Prostate gland (tissue), 2 donors: ENCODE measurements at regions not wholly inside any gene's neighbourhood (a gene's known extent, or its start where the extent isn't known, plus 50 kb on each side); places are given as distances from the start of the nearest gene placed in this dataset.

ENCODE experiments used
- POLR2A ChIP-seq: fragments of 450-650 bp; IDR thresholded peaks from one replicate; pipeline ENCODE4 v1.6.1; 2016; ENCODE audit warnings: antibody characterized with exemption, mild to moderate bottlenecking
- POLR2AphosphoS5 ChIP-seq: sonication (generic); formaldehyde crosslinking; IDR thresholded peaks from one replicate; pipeline ENCODE4 v1.6.1; 2017; ENCODE audit warnings: antibody characterized with exemption
- TF ChIP-seq, protein P1 (sequence below), 4 experiments: fragments of 200-600 bp in 2 of 4; fragments of 450-650 bp in 2 of 4; sonication (generic) in 2 of 4; IDR thresholded peaks; 1 replicate in 3 of 4; 2 replicates in 1 of 4; pipeline ENCODE4 v1.5.1; 2016 to 2019; ENCODE audit warnings: antibody characterized with exemption in 4 of 4, mild to moderate bottlenecking in 2 of 4, moderate library complexity in 2 of 4

DNA sequence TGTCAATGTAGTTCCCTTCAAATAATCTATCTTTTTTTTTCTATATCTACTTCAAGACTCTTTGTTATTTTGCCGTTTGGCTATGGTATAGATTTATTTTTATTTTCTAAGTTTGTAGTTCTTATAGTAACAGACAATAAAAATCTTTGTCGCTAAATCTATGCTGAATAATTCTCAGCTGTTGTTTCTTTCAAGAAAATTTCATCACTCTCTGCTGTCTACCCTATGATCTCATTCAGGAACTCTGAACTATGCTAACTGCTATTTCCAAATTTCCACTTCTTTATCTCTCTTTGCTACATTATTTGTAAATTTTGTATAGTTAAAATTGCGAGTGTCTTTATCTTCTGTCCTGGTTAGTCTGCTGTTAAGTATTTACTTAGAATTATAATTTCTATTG, 353.6 kb downstream of the LRFN5 start:
- TF ChIP-seq POLR2AphosphoS5 (no peak), POLR2A (no peak)
- TF ChIP-seq, protein P1, sequence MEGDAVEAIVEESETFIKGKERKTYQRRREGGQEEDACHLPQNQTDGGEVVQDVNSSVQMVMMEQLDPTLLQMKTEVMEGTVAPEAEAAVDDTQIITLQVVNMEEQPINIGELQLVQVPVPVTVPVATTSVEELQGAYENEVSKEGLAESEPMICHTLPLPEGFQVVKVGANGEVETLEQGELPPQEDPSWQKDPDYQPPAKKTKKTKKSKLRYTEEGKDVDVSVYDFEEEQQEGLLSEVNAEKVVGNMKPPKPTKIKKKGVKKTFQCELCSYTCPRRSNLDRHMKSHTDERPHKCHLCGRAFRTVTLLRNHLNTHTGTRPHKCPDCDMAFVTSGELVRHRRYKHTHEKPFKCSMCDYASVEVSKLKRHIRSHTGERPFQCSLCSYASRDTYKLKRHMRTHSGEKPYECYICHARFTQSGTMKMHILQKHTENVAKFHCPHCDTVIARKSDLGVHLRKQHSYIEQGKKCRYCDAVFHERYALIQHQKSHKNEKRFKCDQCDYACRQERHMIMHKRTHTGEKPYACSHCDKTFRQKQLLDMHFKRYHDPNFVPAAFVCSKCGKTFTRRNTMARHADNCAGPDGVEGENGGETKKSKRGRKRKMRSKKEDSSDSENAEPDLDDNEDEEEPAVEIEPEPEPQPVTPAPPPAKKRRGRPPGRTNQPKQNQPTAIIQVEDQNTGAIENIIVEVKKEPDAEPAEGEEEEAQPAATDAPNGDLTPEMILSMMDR (IDR thresholded peaks at IDR 0.05), result no peak
